ENCODE measurements at regions not wholly inside any gene's neighbourhood (a gene's known extent, or its start where the extent isn't known, plus 50 kb on each side); places are given as distances from the start of the nearest gene placed in this dataset.
"Not testable (repeated sequence)": the region's sequence is repeated elsewhere in the genome, so short reads cannot be mapped to it uniquely, and the experiment has no call there.

DNA sequence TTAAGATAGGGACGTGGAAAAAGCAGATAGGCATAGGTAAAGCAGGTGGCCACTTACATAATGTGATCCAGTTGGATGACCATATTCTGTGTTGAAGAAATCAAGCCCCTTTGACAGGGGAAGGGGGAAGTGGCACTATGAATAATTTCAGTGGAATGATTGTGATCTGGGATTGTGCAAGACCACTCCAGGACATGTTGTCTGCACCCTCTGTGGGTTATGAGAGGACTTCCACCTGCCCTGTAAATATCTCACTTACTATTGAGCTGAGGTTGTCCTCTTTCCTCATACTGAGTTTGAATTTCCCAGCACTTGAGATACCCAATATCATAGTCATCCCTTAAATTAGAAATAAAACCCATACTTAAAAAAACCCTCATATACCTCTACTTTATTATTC lies 220.7 kb downstream of the IRS1 start:
- DNase-seq (ENCODE audit: low spot score), result no peak

DNA sequence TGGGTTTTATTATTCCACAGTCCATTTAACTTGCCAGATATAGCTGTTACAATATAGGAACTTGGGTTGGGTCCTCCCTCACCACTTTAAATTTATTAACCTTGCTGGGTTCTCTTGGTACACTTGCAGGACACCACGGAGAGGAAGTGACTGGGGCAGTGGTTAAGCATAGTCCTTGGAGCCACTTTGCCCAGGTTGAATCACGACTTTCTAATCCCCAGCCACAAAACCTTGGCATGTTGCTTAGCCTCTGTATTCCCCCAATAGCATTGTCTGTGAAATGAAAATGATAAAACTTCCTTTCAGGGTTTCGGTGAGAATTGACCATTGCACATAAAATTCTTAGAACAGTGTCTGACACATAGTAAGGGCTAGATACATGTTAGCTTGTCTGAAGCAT lies 221.2 kb downstream of the IRS1 start:
- DNase-seq (ENCODE audit: low spot score), result no peak

DNA sequence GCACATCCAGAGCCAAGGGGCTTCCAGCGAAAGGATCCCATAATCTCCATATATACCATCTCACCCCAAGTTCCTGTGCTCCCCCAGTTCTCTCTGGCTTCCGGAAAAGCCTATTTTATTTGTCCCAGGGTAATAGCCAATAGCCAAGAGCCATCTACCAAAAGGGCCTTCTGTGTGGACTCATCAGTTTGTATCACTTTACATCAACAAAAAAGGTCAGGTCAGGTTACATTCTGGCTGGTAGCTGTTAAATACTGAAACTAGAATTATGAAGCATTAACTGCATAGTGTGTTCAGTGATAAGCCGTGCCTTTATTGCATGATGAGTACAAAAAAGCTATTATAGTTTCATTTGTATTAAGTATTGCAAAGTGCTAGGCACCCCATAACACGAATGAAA lies 223.7 kb downstream of the IRS1 start:
- DNase-seq (ENCODE audit: low spot score), result no peak

DNA sequence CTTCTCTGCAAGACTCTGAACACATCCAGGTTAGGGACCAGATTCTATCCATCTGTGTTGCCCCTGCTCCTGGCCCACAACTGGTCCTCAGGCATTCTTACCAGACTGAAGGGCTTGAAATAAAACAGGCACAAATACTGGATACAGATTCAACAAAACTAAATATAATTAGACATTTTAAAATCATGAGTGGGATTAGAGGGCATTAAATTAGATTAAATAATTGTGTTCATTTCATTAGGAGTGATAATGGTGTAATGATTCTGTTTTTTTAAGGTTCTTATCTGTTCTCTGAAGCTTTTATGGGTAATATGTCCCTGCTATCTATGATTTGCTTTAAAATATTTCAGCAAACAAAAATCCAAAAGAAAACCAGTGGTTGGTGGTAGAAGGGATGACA lies 226.5 kb downstream of the IRS1 start:
- no peak for DNase-seq (ENCODE audit: low spot score)

DNA sequence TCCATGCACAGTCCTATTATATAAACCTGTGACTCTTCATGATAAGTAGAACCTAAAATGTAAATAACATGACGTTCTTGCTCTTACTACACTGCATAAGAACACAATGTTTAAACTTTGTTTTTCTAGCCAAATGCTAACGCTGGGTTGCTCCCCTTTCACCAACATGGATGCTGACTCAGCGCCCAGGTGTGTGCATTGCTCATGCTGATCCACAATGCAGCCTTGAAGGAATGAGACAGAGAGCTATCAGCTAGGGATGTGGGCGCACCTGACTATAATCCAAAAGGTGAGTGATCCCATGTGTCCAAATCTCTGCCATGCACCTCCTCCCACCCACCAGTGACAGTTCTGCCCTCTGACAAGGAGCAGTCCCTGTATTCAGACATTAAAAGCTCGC lies 235.0 kb downstream of the IRS1 start:
- DNase-seq (ENCODE audit: low spot score), result no peak

DNA sequence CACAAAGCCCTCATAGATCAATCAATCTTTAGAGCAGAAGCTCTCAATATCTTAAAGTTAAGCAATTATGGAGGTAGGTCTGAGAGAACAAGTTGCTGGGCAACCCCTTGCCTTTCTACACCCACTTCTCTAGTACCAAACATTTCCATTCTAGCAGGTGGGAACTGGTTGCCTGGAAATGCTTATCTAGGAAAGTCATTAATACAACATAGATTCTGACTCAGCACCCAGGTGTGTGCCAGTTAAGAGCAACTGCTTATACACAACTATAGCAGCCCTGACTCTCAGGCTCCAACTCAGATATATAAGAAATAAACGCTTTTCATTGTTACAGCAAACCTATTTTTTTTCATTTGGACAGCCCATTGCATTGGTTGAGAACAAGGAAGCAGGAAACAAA lies 237.7 kb downstream of the IRS1 start:
- no peak for DNase-seq (ENCODE audit: low spot score)

DNA sequence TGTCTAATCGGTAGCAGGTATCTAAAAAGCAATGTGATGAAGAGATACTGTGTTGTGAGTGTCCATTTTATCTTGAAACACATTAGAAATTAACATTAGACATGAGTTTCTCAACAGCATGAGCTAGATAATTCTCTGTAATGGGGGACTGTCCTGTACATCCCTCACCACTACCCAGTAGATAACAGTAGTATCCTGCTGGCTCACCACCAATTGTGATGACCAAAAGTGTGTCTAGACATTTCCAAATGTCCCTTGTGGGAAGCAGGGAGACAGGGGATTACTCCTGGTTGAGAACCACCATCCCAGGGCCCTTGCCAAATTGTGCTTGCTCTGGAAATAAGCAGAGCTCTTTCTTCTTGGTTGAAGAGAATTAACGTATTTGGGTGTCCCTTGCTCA lies 239.3 kb downstream of the IRS1 start:
- no peak for DNase-seq (ENCODE audit: low spot score)

DNA sequence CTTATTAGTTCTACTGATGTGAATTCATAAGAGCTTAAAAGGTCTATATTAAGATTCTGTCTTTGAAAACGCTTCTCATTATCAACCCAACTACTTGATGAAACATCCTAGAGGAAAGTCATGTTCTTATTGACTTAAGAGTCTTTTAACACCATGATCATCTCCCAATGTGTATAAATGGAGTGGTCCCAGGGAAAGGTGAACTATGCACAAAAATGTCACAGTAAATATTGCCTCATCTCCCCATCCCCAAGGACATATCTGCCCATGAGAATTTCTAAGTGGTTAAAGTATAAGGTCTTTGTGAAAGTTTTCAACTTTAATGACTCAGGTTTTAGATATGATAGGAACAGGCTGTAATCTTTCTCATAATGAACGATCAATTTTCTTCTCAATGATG lies 240.1 kb downstream of the IRS1 start:
- no peak for DNase-seq (ENCODE audit: low spot score)

DNA sequence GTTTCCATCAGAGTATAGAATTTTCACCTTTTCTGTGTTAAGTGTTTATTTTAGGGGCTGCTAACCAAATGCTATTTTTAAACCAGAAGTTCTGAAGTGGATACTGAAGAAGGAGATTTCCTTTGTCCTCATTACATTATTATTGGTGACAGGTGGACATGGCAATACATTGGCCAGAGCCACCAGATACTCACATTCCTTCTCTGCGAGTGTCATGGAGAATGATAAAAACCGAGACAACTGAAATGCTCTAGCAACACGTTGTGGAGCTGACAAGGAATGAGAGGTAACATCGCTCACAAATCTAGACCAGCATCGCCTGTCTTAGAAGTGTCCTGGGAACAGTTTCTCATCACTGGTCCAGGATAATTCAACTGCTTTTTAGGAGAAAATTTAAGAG lies 241.2 kb downstream of the IRS1 start:
- DNase-seq (ENCODE audit: low spot score), result no peak

DNA sequence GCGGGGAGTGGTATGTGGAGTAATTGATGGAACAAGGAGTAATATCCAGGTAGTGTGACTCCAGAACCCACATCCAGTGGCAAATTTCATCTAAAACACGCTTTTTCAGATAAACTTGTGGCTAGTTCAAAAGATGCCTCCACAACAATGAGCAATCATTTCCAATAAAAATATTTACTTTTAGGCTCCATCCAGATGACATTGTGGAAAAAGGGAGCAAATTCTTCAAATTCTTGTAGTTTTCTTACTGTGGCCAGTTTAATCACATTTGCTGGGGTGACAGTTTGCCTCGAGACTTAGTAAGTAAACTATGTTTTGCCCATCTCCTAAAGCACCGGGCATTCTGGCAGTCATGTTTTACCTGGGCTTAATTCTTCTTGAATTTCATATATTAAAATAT lies 243.6 kb downstream of the IRS1 start:
- no peak for DNase-seq (ENCODE audit: low spot score)

DNA sequence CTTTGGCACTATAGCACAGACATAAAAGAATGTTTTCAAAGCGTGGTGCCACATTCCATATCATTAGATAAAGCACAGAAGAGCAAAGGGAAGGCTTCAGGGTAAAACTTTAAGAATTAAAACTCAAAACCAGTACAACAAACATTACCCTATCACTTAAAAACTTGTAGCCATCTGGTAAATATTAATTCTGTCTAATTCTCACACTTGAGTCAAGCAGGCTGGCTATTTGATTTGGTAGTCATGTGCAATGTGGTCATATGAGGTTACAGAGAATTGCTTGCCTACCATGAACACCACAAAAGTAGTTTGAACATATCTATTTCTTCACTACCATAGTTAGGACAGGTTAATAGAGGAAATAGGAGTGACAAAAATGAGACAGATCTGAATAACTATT lies 244.9 kb downstream of the IRS1 start:
- DNase-seq (ENCODE audit: low spot score), result no peak

DNA sequence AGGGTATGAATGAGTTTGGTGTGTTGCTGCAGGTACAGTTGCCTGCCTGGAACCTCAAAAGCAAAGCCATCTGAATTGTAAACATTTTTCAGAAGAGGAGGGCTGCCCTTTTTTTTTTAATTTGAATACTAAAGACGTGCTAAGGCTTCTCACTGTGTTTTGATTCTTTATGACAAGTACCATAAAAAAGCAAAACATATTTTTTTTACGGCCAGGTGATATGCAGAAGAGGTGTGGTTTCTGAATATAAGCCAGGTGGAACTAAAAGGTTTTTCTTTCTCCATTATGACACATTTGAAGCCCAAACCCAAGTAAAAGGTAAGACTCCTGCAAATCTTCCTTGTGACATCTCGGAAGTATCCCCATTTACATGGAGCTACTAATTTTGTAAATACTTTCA lies 246.3 kb downstream of the IRS1 start:
- DNase-seq (ENCODE audit: low spot score), result no peak

DNA sequence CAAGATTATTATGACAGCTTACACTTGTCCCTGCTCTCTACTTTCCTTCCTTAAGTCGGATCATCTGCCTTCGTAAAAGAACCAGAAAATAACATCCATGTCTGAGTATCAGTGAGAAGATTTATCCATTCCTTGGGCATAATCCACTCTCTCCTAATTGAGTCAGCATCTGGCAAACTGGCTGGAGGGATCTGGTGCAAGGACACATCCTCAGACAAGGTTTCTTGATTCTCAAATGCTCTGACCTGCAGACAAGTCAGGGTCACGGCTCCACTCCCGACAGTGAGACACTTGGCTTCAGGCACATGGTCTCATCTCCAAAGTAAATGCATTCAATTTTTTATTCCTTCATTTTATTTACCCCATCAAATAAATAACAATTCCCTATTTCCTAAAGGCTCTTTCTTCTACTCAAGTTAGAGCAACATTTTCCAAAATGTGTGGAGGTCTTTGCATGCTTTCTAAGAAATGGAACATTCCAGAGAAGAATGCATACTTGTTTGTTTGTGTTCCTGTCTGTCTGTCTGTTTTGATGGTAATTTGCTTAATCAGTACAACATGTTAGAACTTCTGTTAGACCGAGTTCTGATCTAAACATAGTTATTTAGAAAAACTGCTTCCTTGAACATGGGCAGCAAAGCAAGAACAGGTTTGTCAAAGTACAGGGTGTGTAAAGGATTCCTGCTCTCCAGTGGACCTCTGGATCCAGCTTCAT lies 246.9 kb downstream of the IRS1 start:
- DNase-seq (ENCODE audit: low spot score), result no peak

DNA sequence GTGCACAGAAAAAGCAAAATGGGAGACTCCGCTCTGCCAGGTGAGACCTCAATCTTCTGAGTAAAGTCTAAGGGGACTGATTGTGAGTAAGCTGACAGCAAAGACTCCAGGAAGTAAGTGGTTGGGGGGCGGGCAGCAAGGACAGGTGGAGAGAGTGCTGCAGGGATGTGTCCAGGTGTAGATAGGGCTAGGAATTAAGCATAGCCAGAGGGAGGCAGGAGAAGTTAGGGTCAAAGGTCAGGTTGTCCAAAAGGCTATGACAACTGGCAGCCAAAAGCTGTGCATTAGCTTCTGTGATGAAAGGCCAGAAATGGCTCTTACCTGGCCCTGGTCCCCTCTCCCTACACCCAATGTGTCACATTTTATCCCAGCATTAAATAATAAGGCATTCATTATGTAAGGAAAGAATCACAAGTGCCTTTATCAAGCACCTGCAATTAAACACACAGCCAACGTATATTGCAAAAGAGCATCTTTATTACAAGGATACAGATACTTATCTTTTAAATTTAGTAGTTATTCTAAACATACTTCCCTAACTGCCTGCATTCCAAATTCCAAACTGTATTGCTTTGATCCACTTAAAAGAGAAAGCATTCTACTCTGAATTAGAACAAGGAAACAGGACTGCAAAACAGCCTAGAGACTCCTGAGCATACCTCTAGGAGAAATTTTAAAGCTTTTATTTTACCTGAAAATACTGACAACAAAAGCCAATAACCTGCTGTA lies 247.9 kb downstream of the IRS1 start:
- DNase-seq (ENCODE audit: low spot score), result no peak

DNA sequence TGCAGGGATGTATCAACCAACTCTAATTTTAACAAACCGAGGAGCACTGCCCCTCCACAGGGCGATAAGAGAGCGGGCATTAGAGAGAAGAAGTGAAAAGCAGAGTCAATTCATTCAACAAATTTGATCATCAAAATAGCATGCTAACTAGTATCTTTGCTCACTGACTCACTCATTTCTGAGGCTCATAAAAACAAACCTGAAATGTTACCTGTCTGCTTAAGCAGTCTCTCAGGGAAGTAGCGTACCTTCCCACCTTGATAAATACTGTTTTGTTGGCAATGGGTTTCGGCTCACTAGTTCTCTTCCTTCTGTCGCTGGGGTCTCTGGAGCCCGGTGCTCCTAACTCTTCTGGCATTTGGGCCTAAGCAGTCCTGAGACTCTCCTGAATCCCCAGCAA lies 248.8 kb downstream of the IRS1 start:
- DNase-seq (ENCODE audit: low spot score), result no peak

DNA sequence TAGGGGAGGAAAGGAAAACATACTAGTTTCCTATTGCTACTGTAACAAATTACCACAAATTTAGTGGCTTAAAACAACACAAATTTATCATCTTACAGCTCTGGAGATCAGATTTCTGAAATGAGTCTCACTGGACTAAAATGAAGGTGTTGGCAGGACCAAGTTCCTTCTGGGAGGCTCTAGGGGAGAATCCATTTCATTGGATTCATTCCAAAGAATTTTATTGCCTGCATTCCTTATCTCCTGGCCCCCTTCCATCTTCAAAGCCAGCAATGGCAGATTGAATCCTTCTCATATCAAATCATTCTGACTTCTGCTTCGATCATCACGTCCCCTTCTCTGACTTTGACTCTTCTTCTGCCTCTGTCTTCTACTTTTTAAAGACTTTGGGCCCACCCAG lies 250.9 kb downstream of the IRS1 start:
- no peak for DNase-seq (ENCODE audit: low spot score)

DNA sequence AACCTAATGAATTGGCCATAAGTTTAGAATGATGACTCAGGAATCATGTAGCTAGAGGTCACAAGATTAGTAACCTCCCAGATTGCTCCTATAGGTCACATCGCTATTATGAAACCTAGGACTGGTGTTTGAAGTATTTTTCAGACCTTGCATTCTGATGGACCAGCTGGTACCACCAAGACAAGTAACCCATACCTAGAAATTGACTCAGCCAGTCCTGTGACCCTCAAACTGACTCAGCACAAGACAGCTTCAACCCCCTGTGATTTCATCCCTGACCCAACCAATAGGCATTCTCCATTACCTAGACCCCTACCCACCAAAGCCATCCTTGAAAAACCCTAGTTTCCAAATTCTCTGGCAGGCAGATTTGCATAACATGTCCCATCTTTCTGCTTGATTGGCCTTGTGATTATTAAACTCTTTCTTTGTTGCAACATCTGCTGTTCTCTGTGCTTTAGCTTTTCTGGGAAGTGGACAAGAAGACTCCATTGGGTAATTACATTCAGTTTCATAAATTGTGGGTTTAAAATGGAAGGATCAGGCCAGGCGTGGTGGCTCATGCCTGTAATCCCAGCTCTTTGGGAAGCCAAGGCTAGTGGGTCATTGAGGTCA lies 254.9 kb downstream of the IRS1 start:
- no peak for DNase-seq (ENCODE audit: low spot score)

DNA sequence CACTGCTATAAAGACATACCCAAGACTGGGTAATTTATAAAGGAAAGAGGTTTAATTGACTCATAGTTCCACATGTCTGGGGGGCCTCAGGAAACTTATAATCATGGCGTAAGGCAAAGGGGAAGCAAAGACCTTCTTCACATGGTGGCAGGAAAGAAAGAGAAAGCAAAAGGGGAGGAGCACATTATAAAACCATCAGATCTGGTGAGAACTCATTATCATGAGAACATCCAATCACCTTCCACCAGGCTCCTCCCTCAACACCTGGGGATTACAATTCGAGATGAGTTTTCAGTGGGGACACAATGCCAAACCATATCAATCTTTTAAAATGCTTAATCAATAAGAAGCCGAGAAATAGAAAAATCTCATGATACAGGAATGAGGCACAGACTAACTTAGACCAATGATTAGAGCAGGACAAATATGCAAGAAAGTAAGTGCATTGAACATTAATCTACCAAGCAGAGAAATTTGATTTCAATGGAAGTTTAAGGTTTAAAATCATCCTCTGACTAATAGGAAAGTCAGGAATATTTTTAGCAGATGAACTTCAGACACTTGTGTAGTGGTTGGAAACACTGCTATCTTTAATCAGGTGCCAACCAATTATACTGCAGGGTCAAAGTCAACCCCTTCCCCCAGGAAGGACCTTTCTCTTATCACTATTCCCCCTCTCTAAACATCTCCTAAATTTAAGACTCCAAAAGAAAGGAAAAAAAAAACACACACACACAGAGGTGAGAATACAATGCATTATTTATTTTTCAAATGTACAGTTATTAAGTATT lies 259.2 kb downstream of the IRS1 start:
- DNase-seq (ENCODE audit: low spot score), result no peak

DNA sequence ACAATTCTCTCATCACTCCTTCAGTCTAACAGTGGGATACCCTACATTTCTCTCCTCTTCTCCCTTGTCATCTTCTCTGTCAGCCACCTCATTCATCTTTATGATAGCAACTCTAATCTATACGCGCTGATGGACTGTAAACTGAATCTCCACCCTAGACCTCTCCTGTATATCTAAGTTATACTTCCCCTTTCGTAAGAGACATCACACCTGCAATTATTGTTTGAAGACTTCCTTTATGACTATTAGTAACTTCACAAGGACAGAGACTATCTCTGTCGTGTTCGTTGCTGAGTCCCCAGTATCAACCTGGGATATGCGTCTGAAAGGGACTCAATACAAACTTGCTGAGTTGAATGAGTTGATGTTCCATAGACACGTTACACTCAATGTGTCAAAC lies 263.2 kb downstream of the IRS1 start:
- DNase-seq (ENCODE audit: low spot score), result no peak

DNA sequence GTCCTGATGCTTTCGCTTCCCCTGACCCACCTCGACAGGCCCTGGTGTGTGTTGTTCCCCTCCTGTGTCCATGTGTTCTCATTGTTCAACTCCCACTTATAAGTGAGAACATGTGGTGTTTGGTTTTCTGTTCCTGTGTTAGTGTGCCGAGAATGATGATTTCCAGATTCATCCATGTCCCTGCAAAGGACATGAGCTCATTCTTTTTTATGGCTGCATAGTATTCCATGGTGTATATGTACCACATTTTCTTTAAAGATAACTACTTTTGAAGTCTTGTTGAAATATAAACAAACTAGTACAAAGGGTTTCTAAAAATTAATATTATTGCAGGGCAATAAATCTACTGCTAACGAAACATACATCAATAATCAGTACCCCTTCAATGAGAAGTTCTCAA lies 266.6 kb downstream of the IRS1 start:
- DNase-seq (ENCODE audit: low spot score), result not testable (repeated sequence)

DNA sequence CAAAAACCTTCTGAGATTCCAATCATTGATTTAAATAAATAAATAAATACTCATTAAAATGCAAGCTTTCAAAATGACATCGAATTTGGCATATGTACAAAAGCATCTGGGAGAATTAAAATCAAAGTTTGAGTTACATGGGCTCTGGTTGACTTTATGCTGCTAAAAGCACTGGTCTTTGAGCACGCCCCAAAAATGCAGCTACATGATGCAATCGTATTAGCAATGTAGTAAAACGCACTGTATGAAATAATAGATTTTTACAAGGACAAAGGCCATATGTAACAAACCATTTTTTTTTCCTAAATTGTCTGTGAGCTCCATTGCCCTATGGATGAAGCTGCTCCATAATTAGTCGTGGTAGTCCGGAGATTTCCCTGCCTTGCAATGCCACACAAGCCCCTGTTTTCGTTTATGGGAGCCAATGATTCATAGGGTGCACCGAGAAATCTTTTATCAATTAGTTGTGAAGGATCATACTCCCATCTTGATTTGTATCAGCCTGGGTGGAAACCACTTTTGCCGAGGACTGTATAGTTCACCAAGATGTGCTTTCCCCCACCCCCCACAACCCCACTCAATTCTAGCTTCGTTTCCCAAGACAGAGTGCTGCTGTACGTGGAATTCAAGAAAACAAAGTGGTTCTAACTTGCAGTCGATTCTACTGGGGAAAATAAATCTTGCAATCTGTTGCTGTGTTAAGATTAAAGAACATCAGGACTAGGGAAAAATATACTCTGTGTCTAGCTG lies 268.4 kb downstream of the IRS1 start:
- DNase-seq (ENCODE audit: low spot score), result no peak

DNA sequence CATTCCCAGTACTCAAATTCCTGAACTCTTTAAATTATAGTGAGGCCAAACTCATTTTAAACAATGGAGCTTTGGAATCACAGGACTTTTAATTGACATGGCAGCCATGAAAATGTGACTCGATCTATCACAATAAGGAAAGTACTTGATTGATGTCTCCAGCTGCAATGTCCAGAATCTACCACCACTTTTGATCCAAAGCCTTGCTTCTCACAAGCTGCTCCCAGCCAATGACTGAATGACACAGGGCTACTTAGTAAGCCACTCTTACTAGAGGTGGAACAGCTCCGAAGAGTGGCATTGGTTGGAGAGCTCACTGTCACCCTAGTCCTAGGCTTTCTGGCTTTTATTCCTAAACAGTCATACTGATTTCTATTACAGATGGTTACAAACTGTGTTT lies 270.1 kb downstream of the IRS1 start:
- DNase-seq (ENCODE audit: low spot score), result no peak

All from kidney capillary endothelial cell (primary cell).